ENCODE measurements at regions not wholly inside any gene's neighbourhood (a gene's known extent, or its start where the extent isn't known, plus 50 kb on each side); places are given as distances from the start of the nearest gene placed in this dataset.

GRCh38 chr10:100662067-100662466, 83.3 kb upstream of the PAX2 start:
- TF ChIP-seq EZH2 (IDR thresholded peaks at IDR 0.05) (no peak), CTCF (IDR thresholded peaks at IDR 0.05 in 2 of 3, conservative IDR thresholded peaks at IDR 0.05 in 1 of 3; ENCODE audit: borderline replicate concordance in 1 of 3, insufficient read depth in 1 of 3, low read depth in 2 of 3, low read length in 2 of 3) (no peak), POLR2A (IDR thresholded peaks at IDR 0.05; ENCODE audit: borderline replicate concordance, extremely low read depth, insufficient read depth, insufficient read length) (no peak), REST (IDR thresholded peaks at IDR 0.05; ENCODE audit: low read depth) (no peak), SP1 (IDR thresholded peaks at IDR 0.05; ENCODE audit: low read depth) (no peak), SIN3A (IDR thresholded peaks at IDR 0.05; ENCODE audit: low read depth) (no peak), EGR1 (IDR thresholded peaks at IDR 0.05; ENCODE audit: low read depth) (no peak), ZNF274 (IDR thresholded peaks at IDR 0.05; ENCODE audit: low read depth, low read length) (no peak), CEBPB (IDR thresholded peaks at IDR 0.05; ENCODE audit: low read depth) (no peak), EZH2phosphoT487 (IDR thresholded peaks at IDR 0.05; ENCODE audit: borderline replicate concordance) (no peak)
- TF ChIP-seq, protein P1, sequence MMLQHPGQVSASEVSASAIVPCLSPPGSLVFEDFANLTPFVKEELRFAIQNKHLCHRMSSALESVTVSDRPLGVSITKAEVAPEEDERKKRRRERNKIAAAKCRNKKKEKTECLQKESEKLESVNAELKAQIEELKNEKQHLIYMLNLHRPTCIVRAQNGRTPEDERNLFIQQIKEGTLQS (IDR thresholded peaks at IDR 0.05), result no peak

All from HCT116 (cell line).